ENCODE measurements at regions not wholly inside any gene's neighbourhood (a gene's known extent, or its start where the extent isn't known, plus 50 kb on each side); places are given as distances from the start of the nearest gene placed in this dataset.
"Not testable (repeated sequence)": the region's sequence is repeated elsewhere in the genome, so short reads cannot be mapped to it uniquely, and the experiment has no call there.

DNA sequence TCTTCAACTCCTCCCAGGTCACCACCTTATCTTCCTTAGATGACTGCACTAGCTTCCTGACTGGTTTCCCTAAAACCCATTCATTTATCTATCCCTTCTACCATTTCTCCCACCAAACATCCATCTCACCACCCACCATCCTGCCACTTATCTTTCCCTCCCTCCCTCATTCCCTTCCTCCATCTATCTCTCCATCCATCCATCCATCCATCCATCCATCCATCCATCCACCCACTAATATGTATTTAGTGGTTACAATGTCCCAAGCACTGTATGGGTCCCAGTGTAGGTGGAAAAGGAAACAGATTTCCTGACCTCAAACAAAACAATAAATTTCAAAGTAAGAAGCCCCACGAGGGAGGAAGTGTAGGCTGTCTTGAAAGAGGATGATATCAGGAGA lies 59.3 kb upstream of the APCDD1L start:
- H3K4me3 ChIP-seq: no peak overlapping the region

DNA sequence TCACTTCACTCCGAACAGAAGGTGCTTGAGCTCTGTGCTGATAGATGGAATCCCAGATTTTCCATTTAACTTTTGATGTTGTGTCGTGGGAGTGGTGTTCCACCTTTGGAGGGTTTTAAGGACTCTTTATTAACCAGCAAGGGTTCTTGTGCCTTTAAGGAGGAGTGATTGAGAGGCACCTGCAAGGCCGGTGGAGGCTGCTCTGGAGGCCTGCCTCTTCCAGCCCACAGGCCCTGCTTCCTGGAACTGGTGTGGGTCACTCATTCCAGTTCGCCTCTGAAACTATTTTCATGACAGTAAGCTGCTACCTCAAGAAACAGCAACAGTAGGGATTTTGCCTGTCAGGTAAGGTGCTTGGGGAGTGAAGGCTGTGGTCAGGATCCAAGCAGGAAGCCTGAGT lies 58.8 kb upstream of the APCDD1L start:
- Histone ChIP-seq H3K4me1 (peaks cover 0 to 26% (median 11%) of the 10 kb centered on the region in 4 donors), H3K4me3 (no peak overlapping the region), H3K9me3 (no peaks in the 10 kb centered on the region), H3K36me3 (no peaks in the 10 kb centered on the region), H3K27ac (no peak overlapping the region), H3K27me3 (peaks cover 0 to 20% (median 0%) of the 10 kb centered on the region in 3 donors)
- WGBS, 5 donors: 82 to 94% (median 88%) methylated on average over 4 of the region's 4 CpGs
- intact Hi-C loops (cut with DNase I; ENCODE audit: low total_unique reads): no loop called here
- TF ChIP-seq, protein P1, sequence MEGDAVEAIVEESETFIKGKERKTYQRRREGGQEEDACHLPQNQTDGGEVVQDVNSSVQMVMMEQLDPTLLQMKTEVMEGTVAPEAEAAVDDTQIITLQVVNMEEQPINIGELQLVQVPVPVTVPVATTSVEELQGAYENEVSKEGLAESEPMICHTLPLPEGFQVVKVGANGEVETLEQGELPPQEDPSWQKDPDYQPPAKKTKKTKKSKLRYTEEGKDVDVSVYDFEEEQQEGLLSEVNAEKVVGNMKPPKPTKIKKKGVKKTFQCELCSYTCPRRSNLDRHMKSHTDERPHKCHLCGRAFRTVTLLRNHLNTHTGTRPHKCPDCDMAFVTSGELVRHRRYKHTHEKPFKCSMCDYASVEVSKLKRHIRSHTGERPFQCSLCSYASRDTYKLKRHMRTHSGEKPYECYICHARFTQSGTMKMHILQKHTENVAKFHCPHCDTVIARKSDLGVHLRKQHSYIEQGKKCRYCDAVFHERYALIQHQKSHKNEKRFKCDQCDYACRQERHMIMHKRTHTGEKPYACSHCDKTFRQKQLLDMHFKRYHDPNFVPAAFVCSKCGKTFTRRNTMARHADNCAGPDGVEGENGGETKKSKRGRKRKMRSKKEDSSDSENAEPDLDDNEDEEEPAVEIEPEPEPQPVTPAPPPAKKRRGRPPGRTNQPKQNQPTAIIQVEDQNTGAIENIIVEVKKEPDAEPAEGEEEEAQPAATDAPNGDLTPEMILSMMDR (IDR thresholded peaks at IDR 0.05): no peak
- TF ChIP-seq POLR2A (IDR thresholded peaks at IDR 0.05) (no peak), POLR2AphosphoS5 (IDR thresholded peaks at IDR 0.05) (no peak), EP300 (IDR thresholded peaks at IDR 0.05) (no peak)
- no peak for DNase-seq

More for the DNA sequence above, 59.3 kb upstream of the APCDD1L start:
- intact Hi-C loops (cut with DNase I; ENCODE audit: low total_unique reads): no loop called here
- no peak for DNase-seq
- Histone ChIP-seq H3K27ac (no peak overlapping the region), H3K4me1 (peaks cover 0 to 26% (median 11%) of the 10 kb centered on the region in 4 donors), H3K9me3 (no peaks in the 10 kb centered on the region), H3K27me3 (peaks cover 0 to 25% (median 0%) of the 10 kb centered on the region in 3 donors), H3K36me3 (no peaks in the 10 kb centered on the region)
- TF ChIP-seq, protein P1 (IDR thresholded peaks at IDR 0.05): no peak
- no peak for TF ChIP-seq EP300 (IDR thresholded peaks at IDR 0.05)
- 28 to 47% (median 35%) methylated on average over 1 of the region's 1 CpG for WGBS, 5 donors

DNA sequence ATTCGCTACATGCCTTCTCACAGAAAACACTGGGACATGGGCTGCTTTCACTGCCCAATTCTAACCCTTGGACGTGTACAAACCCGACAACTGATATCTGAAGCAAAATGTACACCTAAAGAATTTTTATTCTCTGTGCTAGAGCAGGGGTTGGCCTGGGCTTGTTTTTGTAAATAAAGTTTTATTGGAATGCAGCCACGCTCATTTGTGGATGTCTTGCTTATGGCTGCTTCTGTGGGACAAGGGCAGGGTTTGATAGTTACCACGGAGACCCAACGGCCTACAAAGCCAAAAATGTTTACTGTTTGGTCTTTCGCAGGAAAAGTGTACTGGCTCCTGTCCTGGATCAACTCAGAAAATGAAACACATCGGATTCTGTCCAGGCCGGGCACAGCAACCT lies 58.1 kb upstream of the APCDD1L start:
- Histone ChIP-seq H3K27me3 (peaks cover 0 to 17% (median 0%) of the 10 kb centered on the region in 3 donors), H3K27ac (no peak overlapping the region), H3K4me1 (peaks cover 0 to 26% (median 11%) of the 10 kb centered on the region in 4 donors), H3K9me3 (no peaks in the 10 kb centered on the region), H3K36me3 (no peaks in the 10 kb centered on the region), H3K4me3 (no peak overlapping the region)
- 68 to 74% (median 71%) methylated on average over 9 of the region's 9 CpGs for WGBS, 5 donors
- intact Hi-C loops (cut with DNase I; ENCODE audit: low total_unique reads): no loop called here
- TF ChIP-seq, protein P1 (IDR thresholded peaks at IDR 0.05): no peak
- TF ChIP-seq EP300 (IDR thresholded peaks at IDR 0.05): no peak
- TF ChIP-seq POLR2A (IDR thresholded peaks at IDR 0.05): no peak
- no peak for TF ChIP-seq POLR2AphosphoS5 (IDR thresholded peaks at IDR 0.05)
- no peak for DNase-seq

DNA sequence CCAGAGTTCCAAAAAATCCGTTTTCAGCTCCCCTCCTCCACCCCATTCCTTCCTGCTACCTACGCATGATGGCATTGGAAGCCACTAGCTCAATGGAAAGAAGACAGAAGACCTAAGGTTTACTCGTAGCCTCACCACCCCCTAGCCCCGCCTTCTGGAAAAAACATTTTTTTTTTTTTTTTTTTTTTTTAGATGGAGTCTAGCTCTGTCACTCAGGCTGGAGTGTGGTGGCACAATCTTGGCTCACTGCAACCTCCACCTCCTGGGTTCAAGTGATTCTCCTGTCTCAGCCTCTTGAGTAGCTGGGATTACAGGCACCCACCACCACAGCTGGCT lies 57.2 kb upstream of the APCDD1L start:
- H3K36me3 ChIP-seq; DNase-seq; H3K27ac ChIP-seq; H3K9me3 ChIP-seq; intact Hi-C loops (cut with DNase I; ENCODE audit: low total_unique reads); H3K4me3 ChIP-seq: not testable (repeated sequence)
- Histone ChIP-seq H3K4me1 (peaks cover 0 to 26% (median 11%) of the 10 kb centered on the region in 4 donors), H3K27me3 (peaks cover 0 to 17% (median 0%) of the 10 kb centered on the region in 3 donors)
- WGBS, 5 donors: 62 to 67% (median 65%) methylated on average over 4 of the region's 4 CpGs

DNA sequence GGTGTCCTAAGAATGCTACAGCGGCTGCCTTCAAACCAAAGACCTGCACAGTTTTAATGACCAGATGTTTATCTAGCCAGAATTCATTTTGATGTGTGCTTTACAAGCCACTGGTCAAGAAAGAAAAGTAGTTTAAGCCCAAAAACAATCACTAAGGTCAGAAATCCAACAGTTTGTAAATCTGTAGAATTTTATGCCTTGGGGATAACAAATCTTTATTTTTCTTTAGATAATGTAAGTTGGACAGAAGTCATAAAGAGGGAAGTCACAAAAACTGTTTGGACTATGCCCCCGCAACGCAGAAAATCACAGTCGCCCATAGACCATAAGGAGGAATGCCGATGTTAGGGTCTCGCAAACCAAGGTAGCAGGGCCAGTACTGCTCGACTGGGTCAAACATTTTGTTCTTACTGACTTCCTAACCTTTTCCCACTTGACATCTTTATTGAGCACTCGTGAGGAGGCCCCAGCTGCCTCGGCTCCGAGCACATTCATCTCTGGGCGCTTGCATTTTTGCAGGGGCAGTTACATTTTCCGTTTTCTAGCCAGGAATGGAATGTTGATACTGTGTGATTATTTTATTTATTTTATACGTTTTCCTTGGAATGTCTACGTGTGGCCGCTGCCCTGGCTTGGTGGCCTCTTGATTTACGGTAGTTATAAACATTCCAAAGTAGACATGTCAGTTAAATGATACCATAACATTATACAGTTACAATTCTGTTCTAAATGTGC lies 56.7 kb upstream of the APCDD1L start:
- intact Hi-C loops (cut with DNase I; ENCODE audit: low total_unique reads): no loop called here
- no peaks in the 10 kb centered on the region for H3K36me3 ChIP-seq
- H3K27ac ChIP-seq: no peak overlapping the region
- H3K4me3 ChIP-seq: no peak overlapping the region
- no peak for TF ChIP-seq POLR2A (IDR thresholded peaks at IDR 0.05)
- TF ChIP-seq POLR2AphosphoS5 (IDR thresholded peaks at IDR 0.05): no peak
- TF ChIP-seq, protein P1 (IDR thresholded peaks at IDR 0.05): no peak
- no peak for TF ChIP-seq EP300 (IDR thresholded peaks at IDR 0.05)
- peak in 1 of 2 donors; percentile 44 for DNase-seq
- 44 to 59% (median 50%) methylated on average over 16 of the region's 16 CpGs for WGBS, 5 donors
- H3K9me3 ChIP-seq: no peaks in the 10 kb centered on the region
- H3K4me1 ChIP-seq: peaks cover 0 to 26% (median 11%) of the 10 kb centered on the region in 4 donors
- peaks cover 0 to 15% (median 0%) of the 10 kb centered on the region in 3 donors for H3K27me3 ChIP-seq
